ENCODE measurements at regions not wholly inside any gene's neighbourhood (a gene's known extent, or its start where the extent isn't known, plus 50 kb on each side); places are given as distances from the start of the nearest gene placed in this dataset.
"Not testable (repeated sequence)": the region's sequence is repeated elsewhere in the genome, so short reads cannot be mapped to it uniquely, and the experiment has no call there.

DNA sequence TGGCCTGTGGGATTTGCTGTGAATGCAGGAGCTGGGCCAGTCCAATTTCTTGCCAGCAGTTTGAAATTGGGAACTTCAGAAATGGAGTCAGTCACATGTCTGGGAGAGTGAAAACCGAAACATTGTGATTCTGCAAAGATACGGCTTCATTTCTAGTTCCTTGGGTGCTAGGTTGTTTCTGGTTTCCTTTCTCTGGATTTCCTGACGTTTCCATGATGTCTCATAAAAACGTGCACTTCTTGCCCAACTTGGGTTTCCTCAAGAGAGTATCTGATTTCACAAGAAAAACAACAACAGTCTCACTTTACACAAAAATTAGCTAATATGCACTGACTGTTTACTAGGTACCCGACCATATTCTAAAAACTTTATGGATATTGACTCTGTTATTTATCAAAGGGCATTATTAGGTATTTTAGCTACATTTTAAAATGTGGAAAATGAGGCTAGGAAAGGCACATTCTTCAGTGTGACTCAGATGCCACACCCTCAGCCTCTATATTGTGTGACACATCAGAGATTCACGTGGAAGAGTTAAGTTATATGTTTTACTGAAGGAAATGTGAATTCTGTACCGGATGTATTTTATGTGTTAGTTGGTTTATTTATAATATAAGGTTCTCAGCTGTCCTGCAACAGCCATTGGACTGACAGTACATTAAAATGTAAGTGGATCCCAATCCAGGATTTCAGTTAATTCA, 225.0 kb upstream of the PUDP start:
- DNase-seq, result peak; percentile 41

DNA sequence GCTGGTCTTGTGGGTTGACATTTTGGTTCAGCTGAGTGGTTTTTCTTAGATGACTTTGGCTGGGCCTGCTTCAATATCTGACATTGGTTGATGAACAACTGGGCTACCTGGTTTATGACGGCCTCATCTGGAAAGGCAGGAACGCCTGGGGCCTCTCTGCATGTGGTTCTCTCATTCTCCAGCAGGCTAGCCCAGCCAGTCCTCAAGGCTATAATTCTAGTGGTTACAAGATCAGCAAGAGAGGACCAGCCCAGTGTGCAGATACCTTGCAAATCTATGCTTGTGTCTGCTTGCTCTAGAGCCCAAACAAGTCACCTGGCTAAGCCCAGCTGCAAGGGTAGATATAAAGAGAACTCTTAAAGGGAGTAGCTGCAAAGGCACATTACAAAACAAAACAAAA, 214.2 kb upstream of the PUDP start:
- no peak for DNase-seq

DNA sequence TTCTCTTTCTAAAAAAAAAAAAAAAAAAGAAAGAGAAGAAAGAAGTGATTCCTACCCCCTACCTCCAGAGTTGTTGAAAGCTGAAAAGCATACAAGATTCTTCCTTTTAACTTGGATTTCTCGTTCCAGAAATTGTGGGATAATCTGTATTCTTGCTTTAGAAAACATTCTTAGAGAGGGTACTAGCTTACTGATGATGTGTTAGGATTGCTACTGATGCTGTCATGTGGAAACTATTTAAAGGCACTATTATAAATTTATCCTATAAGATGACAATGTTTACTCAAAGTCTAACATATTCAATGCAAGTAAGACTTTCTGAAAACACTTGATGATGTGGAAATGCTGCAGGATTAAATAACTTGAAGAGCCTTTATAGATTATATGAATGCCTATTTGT, 204.0 kb upstream of the PUDP start:
- no peak for DNase-seq

- DNase-seq, result no peak
These were observed 199.5 kb upstream of the PUDP start for GRCh38 chrX:7347465-7347864.

GRCh38 chrX:7346021-7346420, 198.1 kb upstream of the PUDP start:
- DNase-seq, result no peak

- DNase-seq, result no peak
These were observed 195.2 kb upstream of the PUDP start for GRCh38 chrX:7343181-7343580.

GRCh38 chrX:7335816-7336362, 187.9 kb upstream of the PUDP start:
- not testable (repeated sequence) for DNase-seq

- DNase-seq, result peak; percentile 66
These were observed 186.4 kb upstream of the PUDP start for GRCh38 chrX:7334253-7334935.

DNA sequence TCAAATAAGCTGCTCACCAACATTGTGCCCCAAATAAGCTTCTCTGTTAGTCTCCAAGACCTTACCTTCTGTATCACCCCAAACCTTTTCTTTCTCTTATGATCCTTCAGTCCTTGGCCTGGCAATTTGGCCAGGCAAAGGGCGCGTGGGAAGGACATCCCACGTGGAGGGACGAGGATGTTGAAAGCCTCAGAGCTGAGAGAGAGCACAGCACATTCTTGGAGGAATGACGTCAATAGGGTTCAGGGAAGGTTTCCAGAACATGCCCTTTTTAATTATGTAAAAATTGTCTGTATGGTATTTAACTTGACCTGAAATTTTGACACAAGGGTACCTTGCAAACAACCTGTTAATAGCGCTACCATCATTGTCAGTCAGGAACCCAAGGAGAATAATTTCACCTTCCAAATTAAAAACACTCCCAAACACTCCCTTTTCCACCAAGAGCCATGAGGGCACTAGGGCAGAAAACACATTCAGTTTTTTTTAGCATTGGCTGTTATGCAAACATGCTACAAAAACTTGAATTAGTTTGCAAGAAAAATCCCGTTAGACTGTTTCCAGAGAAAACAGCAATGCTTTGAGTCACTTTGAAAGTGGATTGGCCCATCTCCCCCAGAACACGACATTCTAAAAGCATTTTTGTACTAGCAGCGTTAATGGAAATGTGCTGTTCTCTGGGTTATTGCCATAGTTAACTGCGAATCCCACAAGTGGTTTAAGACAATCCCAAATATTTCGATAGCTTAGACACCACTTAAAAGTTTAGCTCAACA, 183.2 kb upstream of the PUDP start:
- DNase-seq, result no peak

DNA sequence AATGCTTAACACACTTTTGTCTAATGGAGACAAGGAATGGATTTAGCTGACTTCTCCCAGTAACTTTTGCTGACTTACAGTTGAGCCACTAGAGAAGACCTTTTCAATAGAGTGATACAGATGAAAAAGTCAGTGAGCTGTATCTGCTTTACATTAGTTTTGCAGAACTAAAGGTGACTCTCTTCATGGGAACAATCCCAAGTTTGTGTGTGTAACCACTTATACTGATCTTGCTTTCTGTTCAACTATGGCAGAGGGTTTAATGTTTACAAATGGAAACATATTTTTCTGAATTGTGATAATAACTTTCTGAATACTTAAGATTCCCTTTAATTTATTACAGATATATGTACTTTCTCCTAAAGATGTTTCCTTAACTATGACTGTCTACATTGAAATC, 182.6 kb upstream of the PUDP start:
- DNase-seq, result no peak

DNA sequence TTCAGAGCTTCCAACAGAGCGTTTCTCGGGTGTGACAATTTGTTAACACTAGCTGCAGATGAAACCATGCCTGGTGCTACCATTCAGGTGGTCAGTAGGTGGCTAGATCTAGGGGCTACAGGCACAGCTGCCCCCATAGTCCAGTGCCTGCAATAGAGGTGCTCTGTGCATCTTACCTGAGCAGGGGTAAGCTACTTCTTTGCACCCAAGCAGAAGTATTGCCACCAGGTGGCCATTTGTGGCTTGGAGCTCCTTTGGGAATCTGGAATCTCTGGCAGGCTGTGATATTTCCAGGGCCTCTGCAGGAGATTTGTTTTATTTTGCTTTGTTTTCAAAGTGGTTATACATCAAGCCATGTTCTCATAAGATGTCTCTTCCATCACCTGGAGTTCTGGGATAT, 170.7 kb upstream of the PUDP start:
- no peak for DNase-seq

GRCh38 chrX:7318241-7318640, 170.3 kb upstream of the PUDP start:
- no peak for DNase-seq

DNA sequence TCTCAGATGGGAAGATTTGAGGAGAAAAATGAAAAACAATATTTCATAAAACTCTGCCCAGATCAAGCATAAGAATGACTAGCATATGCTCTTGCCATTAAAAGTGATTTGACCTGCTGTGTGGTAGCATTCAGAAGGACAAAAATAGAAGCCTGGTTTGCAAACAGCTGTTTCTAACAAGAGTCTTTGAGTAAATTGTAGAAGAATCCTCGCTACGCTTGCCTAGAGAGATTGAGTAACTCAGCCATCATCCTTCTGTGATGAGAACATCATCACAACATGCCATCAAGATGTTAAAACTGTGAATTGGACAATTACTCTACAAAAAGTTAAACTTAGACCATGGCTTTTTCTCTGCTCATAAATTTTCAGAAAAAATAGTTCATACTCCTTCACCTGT, 168.9 kb upstream of the PUDP start:
- no peak for DNase-seq

DNA sequence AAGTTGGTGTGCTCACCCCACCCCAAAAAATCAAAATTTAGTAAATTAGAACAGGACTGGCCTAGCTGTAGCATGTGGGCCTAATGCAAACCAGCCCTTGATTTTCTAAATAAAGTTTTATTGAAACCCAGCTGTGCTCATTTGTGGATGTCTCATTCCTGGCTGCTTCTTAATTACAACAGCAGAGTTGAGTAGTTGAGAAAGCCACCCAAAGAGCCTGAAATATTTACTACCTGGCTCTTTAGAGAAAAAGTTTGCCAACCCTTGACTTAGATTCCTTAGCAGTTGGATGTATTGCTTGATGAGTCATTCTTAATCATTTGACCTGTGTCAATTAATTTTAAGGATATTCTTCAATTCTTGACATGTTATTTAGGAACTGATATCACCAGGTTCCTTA, 168.3 kb upstream of the PUDP start:
- no peak for DNase-seq

DNA sequence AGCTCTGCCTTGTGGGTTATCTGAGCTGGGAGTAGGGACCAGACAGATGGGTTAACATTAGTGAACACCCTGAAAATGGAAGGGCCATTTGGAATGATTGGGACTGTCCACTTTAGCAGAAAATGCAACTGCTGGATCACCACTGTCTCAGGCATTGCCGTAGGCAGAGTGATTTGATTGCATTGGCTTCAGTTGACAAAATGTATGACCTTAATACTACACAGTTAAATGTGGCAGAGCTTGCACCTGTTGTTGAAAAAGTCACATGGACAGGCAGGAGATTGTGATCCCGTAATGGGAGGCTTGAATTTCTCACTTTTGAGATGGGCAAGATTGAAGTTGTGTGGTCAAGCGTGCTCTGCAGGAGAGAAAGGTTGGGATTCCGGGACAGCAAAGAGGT, 166.5 kb upstream of the PUDP start:
- no peak for DNase-seq

GRCh38 chrX:7307720-7308119, 159.8 kb upstream of the PUDP start:
- no peak for DNase-seq

GRCh38 chrX:7294483-7294882, 146.5 kb upstream of the PUDP start:
- DNase-seq, result no peak

GRCh38 chrX:7286168-7286837, 138.3 kb upstream of the PUDP start:
- DNase-seq, result peak; percentile 33

DNA sequence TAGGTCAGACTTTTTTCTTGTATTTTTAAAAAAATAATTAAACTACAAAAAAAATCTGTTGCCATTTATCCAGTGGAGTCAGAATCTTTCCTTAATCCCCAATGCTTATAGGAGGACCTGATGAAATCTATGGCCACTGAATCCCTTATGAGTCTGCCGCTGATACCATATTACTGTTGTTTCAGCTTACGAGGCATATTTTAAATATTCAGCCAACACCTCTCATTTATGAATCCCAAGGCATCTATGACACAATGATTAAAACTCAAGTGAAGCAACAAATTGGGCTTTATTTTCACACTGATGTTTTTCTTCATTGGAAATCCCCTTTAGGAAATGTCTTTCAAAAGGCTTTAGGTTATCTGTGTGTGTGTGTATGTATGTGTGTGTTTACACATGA, 137.8 kb upstream of the PUDP start:
- DNase-seq, result no peak

GRCh38 chrX:7283741-7284140, 135.8 kb upstream of the PUDP start:
- DNase-seq, result no peak

GRCh38 chrX:7280520-7280919, 132.6 kb upstream of the PUDP start:
- no peak for DNase-seq

DNA sequence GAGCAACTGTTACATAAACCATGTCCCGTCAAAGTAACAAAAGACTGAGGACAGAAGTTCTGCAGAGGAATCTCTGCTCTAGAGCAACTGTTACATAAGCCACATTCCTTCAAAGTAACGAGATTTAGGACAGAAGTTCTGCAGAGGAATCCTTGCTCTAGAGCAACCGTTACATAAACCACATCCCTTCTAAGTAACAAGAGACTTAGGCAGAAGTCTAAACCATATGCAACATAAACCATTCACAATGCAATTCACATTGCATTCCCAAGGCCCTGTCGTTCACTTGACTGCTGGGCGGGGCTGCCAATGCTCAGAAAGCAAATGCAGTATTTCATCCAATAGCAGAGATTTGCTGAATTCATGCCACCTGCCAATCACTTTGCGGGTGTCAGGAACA, 124.4 kb upstream of the PUDP start:
- DNase-seq, result no peak

DNA sequence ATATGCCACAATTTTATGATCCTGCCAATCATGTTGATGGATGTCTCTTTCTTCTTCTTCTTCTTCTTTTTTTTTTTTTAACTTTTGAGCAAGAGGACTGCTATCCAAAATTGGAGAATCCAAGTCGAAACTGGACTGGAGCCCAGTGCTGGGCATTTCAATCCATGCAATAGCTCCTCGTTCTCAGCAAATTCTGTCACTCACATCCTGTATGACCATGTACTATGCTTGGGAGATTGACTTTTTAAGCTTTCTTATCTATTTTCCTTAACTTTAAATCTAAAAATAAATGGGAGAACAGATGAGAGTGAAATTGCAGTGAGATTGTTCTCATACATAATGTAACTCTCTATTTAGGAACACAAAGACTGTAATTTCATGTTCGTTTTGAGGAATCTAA, 123.0 kb upstream of the PUDP start:
- no peak for DNase-seq

All from NCI-H226 (cell line).